ENCODE measurements at regions not wholly inside any gene's neighbourhood (a gene's known extent, or its start where the extent isn't known, plus 50 kb on each side); places are given as distances from the start of the nearest gene placed in this dataset.

DNA sequence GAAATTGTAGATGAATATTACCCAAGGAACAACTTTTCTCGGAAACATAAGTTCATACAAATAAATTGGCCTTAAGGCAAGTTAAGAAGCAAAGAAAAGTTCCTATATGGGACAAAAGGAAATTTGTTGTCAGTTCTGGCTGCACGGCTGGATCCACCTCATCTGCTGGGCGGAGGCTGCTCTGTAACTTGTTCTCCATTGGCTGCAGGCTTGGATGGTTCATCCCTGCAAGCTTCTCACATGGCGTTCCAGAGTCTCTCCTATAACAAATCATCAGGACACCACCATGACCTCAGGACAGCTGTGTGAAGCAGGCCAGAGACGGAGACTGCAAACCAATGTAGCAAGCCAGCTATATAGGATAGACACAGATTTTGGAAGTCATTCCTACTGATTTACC is 81.4 kb upstream of the DAB2 start:
- DNase-seq (ENCODE audit: low read depth), result no peak

DNA sequence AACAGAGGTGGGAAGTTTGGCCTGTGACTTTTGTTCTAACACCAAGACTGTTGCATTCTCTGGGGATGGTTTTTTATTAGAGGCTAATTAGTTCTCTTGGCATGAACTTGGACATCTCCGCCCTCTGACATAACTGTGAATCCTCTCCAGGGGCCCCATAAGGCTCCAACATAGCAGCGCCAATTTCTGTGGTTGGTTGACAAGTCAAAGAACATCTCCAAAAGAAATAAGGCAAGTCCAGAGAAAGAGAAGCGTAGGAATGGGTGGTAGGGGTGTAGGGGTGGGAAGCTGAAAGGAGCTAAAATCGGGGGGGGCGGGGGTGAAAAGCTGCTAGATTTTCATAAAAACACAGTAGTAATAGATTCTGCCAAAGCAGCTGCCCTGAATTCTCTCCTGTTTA is 81.0 kb upstream of the DAB2 start:
- no peak for DNase-seq (ENCODE audit: low read depth)

DNA sequence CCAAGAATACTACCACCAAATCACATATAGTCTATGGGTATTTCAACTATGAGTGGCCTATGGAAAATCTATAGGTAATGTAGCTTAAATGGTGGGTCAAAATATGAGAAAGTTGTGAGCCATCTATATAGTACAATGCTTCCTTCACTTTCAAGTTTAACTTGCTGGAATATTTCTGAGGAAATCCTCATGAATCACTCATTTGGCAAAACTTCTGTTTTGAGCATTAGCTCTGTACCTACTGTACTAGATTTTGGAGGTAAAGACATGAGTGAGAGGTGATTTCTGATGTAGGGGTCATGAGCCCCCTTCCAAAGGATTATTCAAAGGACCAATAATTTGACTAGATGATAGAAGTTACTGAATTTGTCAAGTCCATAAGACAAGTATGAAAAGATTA is 80.6 kb upstream of the DAB2 start:
- no peak for DNase-seq (ENCODE audit: low read depth)

DNA sequence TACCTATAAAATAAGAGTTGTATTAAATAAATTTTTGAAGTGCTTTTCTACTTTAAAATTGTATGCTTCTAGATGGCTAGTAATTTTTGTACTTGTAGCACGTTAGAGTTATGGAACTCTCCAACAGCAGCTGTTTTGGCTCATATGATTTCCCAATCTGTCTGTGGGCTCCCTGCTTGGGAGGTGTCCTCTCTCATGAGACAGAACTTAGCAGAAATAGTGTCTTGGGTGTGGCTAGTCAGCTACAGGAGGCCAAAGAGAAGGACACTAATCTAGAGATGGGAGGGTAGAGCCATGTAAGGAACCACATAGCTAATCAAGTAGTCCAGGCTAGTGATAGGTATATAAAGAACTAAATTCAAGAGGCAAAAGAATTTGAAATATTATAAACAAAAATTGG is 78.4 kb upstream of the DAB2 start:
- DNase-seq (ENCODE audit: low read depth), result no peak

DNA sequence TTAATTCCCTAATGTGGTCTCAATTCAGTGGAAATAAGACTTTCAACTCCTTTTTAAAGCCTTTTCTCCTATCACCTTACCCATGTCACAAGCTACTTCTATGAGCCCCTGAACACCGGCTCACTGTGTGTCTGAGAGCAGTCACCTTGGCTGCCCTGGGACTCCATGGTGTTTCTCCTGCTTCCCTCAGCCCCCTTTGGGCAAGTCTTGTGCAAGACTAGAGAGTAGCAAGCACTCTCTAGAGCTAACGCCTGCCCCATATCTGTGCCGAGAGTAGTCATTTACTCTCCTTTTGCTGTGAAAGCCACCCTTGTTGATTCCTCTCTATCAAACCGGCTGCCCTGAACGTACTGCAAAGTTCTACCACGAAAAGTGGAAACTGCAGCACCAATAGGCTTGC is 77.9 kb upstream of the DAB2 start:
- DNase-seq (ENCODE audit: low read depth), result no peak

DNA sequence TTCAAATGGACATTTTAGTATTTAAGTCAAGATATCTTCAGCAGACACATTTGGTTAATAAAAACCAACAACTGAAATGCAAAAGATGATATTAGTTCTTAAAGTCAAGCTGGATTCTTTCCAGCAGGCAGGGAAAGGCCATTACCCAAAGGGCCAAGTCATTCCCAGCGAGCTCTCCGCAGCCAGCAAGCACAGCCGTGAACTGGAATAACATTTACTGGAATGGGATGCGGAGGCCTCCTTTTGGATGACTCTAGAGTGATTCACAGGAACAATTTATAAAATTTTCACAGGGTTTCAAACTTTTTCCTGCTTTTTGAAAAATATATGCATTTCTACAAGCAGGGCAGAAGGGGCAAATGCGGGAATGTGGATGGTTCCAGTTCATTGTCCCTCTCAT is 76.6 kb upstream of the DAB2 start:
- no peak for DNase-seq (ENCODE audit: low read depth)

DNA sequence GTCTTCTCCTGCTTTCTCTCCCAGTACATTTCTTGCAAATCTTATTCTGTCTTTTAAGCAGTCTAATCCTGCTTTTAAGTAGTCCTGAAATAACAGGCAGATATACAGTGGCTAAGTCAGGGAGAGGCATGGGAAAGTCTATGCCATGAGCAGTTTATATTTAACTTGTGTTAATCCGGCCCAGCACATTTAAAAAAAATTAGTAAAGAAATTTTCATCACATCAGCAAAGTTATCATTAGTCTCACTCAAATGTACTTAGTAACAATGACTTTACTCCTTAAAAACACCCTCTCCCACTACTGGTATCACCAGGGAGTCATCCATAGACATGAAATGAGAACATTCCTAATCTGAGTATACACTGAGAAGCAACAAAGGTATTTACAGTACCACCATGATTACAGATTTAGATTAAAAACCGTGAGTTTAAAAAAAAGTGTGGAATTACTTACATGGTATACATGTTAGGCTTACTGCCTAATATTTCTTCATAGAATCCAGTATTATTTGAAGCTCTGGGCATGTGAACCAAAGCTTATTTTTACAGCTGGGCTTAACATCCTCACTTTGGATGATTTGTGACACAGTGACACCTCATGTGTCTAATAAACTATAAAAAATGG is 75.9 kb upstream of the DAB2 start:
- DNase-seq (ENCODE audit: low read depth), result no peak

DNA sequence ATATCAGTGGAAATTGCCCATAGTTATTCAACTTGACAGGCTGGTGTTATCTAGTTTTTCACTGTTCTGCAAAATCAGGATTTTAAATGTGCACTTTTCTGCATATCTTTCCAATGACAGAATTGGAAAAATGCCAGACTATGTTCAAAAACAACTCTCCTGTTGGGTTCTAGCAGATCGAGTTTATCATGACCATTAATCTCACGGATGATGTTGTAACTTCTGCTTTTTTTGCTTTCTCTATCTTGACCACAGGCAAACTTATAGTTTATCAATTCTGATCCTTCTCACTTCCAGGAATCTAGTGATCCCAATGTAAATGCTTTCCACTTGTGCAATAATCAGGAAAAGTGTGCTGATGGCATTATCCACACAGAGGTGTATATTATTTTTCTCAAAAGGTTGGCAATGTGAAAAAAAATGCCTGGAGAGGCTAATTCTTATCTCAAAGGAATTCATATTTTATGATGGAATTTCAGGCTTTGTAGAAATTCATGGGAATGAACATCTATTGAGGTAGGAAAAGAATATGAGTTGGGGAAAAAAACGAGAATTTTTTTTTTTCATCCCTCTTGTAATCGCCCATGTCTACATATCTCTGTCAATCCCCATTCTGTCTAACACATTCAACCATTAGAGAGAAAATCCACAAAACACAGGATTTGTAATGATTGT is 73.6 kb upstream of the DAB2 start:
- no peak for DNase-seq (ENCODE audit: low read depth)

DNA sequence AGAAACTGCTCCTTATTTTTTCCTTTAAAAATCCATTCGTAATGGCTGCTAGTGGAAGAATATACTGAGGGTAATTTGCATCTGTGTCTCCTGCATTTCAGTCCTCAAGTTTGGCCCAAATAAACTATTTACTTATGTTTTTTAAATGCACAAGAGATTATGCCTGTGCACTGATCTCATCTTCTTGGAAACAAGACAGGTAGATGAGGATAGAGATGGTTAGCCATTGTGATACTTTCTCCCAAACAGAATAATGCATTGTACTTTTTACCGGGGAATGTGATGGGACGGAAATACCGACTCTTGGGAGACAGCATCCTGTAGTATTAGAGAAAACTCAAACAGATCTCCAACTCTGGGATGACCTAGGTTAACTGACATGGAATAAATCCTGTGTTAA is 72.5 kb upstream of the DAB2 start:
- DNase-seq (ENCODE audit: low read depth), result no peak

DNA sequence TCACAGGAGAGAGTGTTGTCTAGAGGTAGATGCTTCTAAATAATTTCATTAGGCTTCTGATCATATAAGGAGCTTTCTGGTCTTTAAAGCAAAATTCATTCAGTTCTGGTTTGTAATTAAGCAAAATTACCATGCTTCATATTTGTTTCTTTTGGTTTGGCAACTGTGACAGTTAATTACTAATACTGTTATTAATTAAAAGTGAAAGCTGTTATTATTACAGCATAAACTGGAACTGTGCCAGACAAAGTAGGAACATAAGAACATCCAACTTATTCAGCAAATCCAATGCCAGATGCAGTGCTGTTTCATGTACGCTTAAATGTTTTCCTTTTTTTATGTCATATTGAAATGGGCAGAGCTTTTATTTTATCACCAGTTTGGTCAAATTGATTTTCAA is 70.4 kb upstream of the DAB2 start:
- no peak for DNase-seq (ENCODE audit: low read depth)

DNA sequence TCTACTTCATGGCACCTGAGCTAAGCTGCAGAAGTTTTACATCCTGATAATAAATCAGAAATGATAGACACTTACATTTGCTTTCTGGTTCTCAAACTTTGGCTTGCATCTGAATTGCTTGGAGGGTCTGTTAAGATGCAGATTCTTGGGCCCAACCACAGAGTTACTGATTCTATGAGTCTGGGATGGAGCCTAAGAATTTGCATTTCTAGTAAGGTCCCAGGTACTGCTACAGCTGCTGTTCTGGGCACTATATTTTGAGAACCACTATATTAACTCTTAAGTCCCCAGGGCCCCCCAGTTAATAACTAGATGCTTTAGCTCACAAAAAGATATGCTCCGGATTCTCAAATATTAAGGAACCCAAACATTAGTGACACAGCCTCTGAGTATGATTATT is 69.8 kb upstream of the DAB2 start:
- DNase-seq (ENCODE audit: low read depth), result no peak

DNA sequence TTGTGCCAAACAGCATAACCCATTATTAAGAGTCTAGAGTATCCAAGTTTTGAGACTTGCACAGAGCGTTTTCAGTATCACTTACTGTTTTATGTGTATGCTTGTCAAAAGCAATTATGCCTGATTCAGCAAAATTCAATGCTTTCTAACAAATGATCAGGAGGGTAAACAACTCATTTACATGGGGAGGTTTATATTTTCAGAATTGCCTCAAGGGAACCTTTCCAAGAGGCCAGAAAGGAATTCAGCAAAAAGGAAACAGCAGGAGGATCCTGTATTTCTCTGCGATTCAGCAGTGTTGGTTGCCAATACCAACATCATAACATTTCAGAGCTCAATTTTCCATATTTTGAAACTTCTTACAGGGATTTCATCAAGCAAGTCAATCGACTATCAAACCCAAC is 69.3 kb upstream of the DAB2 start:
- peak; percentile 76 for DNase-seq (ENCODE audit: low read depth)

DNA sequence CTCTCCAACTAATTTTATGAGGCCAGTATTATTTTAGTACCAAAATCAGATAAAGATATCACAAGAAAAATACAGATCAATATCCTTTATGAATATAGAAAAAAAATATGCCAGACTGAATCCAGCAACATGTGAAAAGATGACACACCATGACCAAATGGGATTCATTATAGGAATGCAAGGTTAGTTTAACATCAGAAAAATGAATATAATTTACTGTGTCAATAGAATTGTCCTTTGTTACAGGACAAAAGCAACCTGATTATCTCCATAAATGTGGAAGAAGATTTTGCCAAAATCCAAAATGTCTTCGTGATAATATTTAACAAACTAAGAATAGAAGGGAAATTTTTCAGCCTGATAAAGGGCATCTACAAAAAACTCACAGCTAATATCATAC is 66.4 kb upstream of the DAB2 start:
- no peak for DNase-seq (ENCODE audit: low read depth)

DNA sequence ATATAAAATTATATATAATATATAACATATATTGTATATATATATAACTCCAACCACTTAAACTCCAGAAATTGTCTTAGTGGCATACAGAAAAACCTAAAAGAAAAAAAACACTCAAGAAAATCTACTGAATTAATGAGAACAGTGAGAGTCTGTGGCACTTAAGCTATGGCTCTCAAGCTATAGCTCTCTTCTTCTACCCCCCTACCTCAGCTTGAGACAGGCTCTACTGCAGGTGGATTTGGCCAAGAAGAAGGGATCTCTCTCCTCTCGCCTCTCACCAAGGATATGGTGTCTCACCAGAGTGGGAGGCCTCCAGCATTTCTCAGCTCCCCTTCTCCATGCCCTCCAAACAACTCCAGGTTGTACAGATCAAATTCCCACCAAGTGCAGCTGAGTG is 64.5 kb upstream of the DAB2 start:
- no peak for DNase-seq (ENCODE audit: low read depth)

DNA sequence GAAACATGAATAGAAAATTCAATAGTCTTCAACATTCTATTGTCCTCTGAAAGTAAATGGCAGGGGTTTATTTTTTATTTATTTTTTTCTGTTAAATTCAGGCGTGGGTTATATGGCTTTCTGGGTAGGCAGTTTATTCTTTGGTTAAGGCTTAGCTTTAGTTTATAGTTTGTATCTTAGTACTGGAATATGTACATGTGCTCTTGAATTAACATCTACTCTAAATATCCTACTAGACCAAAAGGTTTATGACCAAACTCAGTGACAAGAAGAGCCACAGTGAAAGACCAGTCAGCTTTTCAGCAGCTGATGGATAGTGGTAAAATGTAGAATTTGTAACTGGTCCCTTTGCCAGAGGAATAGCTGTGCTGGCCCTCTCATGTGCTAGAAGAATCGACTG is 62.0 kb upstream of the DAB2 start:
- DNase-seq (ENCODE audit: low read depth), result no peak

DNA sequence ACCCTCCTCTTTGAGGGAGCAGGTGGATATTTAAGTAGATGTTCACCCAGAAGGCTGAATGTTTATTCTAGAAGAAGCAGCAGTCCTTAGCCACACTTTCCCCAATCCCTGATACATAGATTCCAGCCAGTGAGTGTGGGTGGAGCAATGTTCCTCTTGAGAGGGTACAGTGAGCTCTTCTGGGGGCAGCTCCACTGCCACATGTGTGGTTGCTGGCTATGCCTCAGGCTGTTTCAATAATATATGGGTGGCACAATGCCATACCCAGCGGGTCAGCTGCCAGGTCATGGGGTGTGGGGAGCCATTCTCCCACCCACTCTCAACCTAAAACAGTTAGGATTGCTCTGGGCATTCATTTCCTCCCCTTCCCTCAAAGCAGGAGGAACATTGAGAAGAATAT is 61.6 kb upstream of the DAB2 start:
- DNase-seq (ENCODE audit: low read depth), result no peak

DNA sequence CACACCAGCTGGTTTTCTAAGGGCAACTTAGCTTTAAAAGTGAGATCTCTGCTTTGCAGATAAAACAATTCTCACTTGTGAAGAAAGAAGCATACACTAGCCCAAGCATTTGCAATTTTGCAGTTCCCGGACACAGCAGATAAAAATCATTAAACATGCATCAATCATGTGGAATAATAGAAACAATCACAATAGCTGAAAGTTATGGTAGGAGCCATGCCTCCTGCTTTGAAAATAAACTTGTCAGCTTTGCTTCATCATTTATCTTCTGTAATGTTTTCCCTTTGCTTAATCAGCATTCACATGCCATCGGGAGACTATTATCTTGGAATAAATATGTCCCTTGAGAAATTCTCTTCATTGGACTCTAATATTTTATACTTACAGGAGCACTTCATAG is 60.3 kb upstream of the DAB2 start:
- no peak for DNase-seq (ENCODE audit: low read depth)

DNA sequence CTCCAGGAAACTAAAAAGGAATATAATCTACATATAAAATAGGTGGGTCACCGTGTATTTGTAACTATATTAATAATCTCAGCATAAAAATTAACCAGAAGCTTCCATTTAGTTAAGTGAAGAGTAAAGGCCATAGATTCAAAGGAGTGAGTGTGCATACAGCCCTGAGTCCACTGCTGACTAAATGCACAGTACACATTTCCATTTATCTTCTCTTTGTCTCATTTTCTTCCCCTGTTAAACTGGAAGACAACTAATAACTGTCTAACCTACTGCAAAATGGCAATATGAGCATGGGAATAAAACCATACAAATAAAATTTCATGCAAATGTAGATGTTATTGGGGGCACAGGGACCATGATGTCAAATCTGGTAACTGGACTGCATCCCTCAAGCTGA is 59.9 kb upstream of the DAB2 start:
- no peak for DNase-seq (ENCODE audit: low read depth)

DNA sequence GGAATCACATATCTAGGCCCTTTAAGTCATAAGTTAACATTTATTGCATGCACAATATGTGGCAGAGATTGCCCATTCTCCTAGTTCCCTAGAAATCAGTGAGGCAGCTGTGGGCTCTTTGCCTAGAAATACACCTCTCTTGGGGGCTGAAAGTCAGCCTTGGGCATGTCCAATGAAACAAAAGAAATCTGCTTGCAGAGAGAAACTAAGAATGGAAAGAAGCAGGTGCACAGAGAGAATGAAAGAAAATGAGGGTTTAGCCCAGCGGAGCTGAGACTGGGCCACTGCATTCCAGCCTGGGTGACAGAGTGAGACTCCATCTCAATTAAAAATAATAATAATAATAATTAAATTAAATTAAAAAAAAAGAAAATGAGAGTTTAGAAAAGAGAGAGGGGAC is 57.3 kb upstream of the DAB2 start:
- no peak for DNase-seq (ENCODE audit: low read depth)

DNA sequence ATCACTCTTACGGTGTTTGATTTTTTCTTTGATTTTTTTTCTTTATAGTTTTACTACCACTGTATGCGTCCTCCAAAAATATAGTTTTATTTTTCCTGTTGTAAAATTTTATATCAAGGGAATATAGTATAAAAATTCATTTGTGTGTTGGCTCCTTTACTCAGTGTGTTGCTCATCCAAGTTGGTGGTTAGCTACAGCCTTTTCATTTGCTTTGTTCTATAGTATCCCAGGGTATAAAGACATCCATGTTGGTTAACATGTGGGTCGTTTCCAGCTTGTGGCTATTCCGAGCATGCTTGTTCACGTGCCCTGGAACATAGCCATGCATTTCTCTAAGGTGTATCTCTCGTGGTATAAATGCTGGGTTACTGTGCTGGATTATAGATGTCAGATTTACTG is 54.8 kb upstream of the DAB2 start:
- DNase-seq (ENCODE audit: low read depth), result no peak

DNA sequence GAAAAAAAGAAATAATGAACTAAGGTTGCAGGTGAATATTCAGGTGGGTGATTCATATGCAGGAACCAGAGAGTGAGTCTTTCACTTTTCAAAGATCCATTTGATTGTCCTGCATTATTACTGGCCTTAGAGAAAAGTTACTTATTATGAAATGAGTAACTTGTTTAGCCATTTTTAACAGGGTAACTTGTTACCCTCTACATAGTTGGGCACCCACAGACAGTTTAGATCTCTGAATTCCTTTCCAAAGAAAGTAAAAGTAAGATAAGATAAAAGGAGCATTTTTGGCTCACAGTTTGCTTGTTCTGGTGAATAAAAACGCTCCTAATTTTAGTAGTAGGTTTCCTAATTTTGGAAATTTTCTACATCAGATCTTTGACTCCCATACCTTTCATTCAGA is 54.1 kb upstream of the DAB2 start:
- no peak for DNase-seq (ENCODE audit: low read depth)

DNA sequence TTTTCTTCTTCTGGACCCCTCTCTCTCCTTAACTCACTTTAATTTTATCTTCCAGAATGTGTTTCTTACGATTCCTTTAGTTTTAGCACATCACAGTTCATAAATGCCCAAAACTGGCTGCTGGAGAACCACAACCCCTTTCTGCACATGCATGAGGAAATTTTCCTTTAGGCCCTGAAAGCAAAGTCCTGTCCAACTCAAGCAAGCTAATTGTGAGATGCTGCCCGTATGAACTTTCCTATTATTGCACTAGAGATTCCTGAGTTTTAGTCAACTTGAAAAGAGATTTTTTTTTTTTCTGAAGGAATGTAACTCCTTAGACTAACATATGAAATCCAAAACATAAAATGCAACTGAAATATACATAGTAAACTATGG is 52.1 kb upstream of the DAB2 start:
- peak; percentile 23 for DNase-seq (ENCODE audit: low read depth)

DNA sequence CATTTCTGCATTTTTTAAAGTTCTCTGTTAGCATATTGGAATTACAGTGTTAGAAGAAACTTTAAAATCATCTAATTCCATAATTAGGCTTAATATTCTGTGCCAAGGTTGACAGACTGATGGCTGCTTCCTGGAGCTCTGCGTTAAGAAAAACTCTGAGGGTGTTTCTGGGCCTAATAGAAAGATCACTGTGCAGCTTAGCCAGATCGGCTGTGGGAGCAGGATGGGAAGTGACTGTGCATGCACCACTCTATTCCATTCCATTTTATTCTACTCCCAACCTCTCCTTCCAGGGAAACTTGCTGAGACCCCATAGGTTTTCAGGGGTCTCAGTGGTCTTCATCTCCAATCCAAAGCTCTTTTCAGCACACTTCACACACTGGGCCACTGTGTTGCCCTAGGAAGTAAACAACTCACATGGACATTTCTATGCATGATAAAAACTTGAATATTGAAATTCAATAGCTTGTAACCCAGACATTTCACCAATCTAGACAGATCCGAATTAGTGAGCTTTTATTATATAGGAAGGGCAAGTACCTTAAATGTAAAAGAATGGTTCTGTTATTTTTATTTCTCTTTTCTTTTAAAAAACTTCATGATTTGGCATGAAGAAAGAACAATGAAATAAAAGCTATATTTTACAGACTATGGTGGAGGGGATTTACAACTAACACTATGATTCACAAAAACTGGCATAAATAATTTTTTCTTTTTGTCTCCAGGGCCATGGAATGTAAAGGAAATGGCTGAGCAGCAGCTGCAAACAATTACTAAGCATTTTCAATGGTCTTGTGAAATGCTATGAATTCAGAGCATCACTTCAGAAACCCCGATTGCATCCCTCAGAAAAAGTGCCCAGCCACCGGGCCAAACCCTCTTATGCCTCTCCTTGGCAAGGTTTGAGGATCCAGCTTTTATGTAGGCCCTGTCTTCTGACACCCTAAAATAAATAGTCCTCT is 51.4 kb upstream of the DAB2 start:
- DNase-seq (ENCODE audit: low read depth), result peak; percentile 71
